Caki2 (cell line): ENCODE measurements at regions not wholly inside any gene's neighbourhood (a gene's known extent, or its start where the extent isn't known, plus 50 kb on each side); places are given as distances from the start of the nearest gene placed in this dataset.
"Not testable (repeated sequence)": the region's sequence is repeated elsewhere in the genome, so short reads cannot be mapped to it uniquely, and the experiment has no call there.

Experiments used
- DNase-seq: peaks from one replicate; pipeline ENCODE4 v3.0.0-alpha.2; 2015; ENCODE audit warnings: low read depth
- in situ Hi-C: cut with HindIII; loops from 2 replicates; pipeline ENCODE4 v1.10.0; 2016; ENCODE audit warnings: low sequenced_read_pairs, low pct_unique_long_range_greater_than_20kb, mixed read lengths

DNA sequence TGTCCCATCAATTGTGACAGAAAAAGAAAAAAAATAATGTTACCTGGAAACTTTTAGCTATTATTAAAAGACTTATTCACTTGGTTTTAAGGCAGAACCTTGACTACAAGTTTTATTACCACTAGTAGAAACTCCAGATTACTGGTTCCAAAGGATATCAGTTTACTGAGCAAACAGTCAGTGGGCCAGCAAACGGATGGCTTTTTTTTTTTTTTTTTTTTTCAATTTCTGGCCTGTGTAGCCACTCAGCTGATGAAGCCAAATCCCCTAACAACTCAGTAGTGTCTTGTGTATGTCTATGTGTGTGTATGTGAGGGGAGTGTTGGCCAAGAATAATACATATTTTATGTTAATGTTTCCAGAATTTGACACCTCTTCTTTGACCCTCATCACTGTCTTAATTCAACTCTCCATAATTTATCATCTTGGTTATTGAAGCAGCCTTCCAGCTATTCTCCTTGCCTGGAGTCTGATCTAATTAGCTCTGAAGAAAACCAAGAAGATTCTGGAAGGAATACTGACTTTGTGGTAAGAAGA lies 724.9 kb downstream of the NSUN3 start:
- no peak for DNase-seq
- in situ Hi-C loops, result no loop called here

GRCh38 chr3:94794563-94794962 lies 731.7 kb downstream of the NSUN3 start:
- in situ Hi-C loops, result no loop called here
- DNase-seq, result no peak

GRCh38 chr3:94799420-94800060 lies 736.7 kb downstream of the NSUN3 start:
- no peak for DNase-seq
- in situ Hi-C loops, result no loop called here

DNA sequence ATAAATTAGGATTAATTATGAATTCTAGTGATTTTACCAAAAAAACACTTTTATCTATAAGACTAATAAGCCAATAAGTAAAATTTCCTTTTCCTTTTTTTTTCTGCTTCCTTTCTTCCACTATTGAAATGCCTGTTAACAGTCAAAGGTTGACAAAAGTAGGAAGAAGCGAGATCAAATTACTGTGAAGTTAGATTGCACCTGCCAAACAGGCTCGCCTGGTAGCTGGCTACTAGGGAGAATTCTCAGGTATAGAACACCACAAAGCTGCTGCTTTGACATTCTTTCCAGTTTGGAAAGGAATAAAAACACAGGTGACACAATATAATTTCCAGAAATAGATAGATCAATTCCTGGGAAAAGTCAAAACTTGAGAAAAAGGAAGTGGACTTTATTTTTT lies 749.0 kb downstream of the NSUN3 start:
- in situ Hi-C loops, result no loop called here
- DNase-seq, result no peak

DNA sequence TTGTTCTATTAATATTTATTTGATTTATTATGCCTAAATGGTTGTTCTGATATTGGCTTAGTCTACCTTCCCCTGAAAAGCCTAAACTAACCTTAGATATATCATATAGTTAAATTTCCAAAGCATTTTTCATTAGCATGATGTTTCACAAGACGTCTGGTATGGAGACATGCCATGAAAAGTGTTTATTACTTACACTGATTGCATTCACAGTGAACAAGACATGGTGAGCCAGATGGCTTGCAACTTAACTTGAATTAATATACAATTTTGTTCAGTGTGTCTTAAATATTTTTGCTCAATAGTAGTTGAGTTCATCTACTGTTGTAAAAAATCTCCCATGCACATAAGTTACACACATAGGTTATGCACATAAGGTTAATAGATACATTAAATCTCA lies 758.4 kb downstream of the NSUN3 start:
- in situ Hi-C loops, result no loop called here

DNA sequence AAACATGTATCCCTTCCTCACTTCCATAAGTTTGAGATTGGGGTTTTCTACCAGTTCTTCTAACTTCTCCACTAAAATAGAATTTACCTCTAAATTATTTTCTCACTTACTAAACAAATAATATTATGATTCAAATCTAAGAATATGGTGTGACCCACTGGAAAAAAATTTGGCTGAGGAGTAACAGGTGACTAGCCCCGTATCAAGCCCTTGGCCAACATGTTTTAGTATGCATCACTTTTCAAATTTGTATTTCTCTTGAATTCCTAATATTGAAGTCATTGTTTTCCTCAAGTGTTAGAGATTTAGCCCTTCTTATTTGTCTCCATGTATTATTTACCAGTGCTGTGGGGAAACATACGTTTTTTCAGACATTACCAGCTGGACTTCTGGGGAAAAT lies 759.4 kb downstream of the NSUN3 start:
- in situ Hi-C loops, result no loop called here
- no peak for DNase-seq

More for the DNA sequence above, 758.4 kb downstream of the NSUN3 start:
- no peak for DNase-seq

- in situ Hi-C loops, DNase-seq: not testable (repeated sequence)
Observed at GRCh38 chr3:94846251-94846650, 783.4 kb downstream of the NSUN3 start.

DNA sequence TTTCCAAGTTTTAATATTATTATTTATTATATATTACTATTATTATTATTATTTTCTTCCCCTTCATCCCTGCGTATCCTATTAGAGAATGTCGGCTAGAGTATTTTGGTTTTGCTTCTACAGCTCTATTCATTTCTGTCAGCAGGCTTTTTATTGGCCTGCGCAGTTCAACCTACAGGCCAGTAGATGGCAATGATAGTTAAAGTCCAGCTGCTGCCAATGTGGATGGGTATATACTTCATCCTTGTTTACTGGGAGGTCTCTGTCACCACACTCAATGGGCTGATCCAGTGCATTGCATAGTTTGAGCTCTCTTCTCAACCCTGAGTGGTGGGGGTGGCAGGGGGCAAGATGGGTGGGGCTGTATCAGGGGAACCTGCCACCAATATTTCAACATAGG lies 799.8 kb downstream of the NSUN3 start:
- peak; percentile 30 for DNase-seq
- in situ Hi-C loops, result no loop called here

DNA sequence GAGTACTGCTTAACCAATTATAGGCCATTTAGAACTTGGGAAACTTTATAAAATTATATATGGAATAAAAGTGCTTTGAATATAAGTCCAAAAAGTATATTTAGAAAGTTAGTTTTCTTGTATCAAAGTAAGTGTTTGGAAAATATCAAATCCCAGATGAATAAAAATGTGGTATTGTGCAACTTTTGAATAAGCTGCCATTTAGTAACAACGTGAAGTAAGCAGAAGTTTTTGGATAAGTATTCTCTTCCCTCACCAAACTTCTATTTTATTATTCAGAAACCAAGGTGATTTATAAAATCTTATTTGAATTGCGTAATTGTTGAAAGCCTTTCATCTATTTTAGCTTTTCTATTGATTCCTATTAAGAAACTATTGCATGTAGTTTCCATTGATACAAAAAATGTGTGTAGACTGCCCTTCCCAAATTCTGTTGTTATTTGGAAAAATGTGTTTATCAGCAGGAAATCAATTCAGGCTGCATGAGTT lies 806.2 kb downstream of the NSUN3 start:
- in situ Hi-C loops, result no loop called here
- DNase-seq, result no peak

- in situ Hi-C loops, result no loop called here
- no peak for DNase-seq
Observed at GRCh38 chr3:94873751-94874150, 810.9 kb downstream of the NSUN3 start.

DNA sequence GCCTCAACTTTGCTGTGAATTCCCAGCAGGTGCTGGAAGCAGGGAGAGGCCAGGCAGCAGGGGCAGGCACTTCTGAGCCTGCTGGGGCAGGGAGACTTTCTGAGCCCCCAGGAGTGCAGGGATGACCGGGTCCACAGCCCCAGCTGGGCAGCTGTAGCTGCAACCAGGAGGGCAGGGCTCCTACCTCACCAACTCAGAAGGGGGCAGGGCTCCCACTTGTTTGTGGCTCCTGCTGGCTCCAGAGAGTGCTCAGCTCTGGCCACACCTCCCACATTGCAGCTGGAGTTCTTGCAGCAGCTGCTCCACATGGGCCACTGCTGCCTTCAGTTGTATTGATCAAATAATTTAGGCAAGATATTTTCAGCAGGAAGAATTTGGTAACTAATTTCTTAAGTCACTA lies 812.3 kb downstream of the NSUN3 start:
- no peak for DNase-seq
- in situ Hi-C loops, result no loop called here

GRCh38 chr3:94887065-94887464 lies 824.2 kb downstream of the NSUN3 start:
- in situ Hi-C loops, result no loop called here
- no peak for DNase-seq

DNA sequence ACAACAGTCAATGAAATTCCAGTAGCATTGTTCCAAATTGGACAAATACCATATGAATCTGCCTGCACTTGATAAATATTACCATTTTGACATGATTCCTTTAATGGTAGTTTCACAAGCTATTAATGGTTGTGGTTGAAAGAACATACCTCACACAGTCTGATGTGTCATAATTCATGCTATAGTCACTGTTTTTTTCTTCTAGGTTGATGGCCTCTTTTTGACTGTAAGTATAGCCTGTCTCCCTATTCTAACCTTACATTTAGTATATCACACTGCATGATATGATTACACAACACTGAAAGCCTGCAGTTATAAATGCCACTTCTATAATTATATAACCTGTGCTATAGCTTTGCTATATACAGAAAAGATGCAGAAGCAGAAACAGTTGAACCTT lies 834.1 kb downstream of the NSUN3 start:
- no peak for DNase-seq
- in situ Hi-C loops, result no loop called here

- DNase-seq, result no peak
- in situ Hi-C loops, result no loop called here
Observed at GRCh38 chr3:94904156-94904674, 841.4 kb downstream of the NSUN3 start.

GRCh38 chr3:94909726-94910125 lies 846.9 kb downstream of the NSUN3 start:
- DNase-seq, result no peak
- in situ Hi-C loops, result no loop called here

- no peak for DNase-seq
- in situ Hi-C loops, result no loop called here
Observed at GRCh38 chr3:94912656-94913055, 849.8 kb downstream of the NSUN3 start.

DNA sequence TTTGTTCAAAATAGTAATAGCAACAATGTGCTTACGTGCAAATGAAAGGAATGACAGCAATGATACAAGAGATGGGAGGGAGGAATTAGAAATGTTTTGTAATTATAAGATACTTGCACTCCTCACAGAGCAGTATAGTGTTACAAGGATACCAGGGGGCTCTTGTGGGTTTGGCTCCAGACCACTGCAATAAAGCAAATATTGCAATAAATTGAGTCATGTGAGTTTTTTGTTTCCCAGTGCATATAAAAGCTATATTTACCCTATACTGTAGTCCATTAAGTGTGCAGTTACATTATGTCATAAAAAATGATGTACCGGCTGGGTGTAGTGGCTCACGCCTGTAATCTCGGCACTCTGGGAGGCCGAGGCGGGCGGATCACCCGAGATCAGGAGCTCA lies 864.3 kb downstream of the NSUN3 start:
- in situ Hi-C loops, result no loop called here
- no peak for DNase-seq

DNA sequence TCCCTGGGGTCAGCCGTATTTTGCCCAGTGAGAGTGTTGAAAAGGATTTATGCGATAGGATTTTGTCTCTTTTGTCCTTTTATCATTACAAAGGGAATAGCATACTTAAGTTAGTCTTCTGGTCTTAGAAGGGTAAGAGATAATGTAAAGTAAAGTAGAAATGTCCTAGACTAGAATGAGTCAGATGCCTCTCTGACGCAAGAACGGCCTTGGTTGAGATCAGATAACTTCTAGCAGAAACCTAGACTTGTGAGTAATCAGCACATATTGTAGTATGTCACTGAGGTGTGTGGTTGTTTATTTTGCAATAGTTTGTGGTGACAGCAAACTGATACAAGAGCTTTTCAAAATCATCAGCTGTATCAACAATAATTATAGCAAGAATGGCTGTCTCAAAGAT lies 866.1 kb downstream of the NSUN3 start:
- in situ Hi-C loops, result no loop called here
- DNase-seq, result peak; percentile 40

GRCh38 chr3:94935738-94936580 lies 873.1 kb downstream of the NSUN3 start:
- in situ Hi-C loops, result no loop called here
- DNase-seq, result no peak
